ENCODE measurements at regions not wholly inside any gene's neighbourhood (a gene's known extent, or its start where the extent isn't known, plus 50 kb on each side); places are given as distances from the start of the nearest gene placed in this dataset.

DNA sequence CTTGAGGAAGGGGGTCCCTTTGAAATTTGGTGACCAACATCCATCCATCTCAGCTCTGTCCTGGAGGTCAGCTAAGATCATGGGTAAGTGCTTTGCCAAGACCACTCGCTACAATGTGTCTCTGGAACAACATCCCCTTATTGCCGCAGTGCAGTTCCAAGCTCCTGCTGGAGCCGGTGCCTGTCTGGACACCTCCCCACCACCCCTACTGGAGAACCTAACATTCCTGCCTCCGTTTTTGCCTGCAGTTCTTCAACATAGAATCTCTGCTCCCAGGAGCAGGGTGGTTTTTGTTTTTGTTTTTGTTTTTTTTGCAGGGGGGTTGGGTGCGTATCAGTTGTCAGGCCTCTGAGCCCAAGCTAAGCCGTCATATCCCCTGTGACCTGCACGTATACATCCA, 51.2 kb upstream of the FXYD4 start:
- no peaks in the 10 kb centered on the region for H3K9me3 Mint-ChIP-seq
- peaks cover 63% of the 10 kb centered on the region for H3K4me1 Mint-ChIP-seq
- TF ChIP-seq CTCF (IDR thresholded peaks at IDR 0.05) = no peak
- no peak overlapping the region for H3K4me3 Mint-ChIP-seq
- no peaks in the 10 kb centered on the region for H3K36me3 Mint-ChIP-seq (ENCODE audit: low read depth)
- peaks cover 14% of the 10 kb centered on the region for H3K27me3 Mint-ChIP-seq (ENCODE audit: low read depth, poor library complexity)
- no peak for DNase-seq
- H3K27ac Mint-ChIP-seq = no peak overlapping the region

- Mint-ChIP-seq H3K27me3 (ENCODE audit: low read depth, poor library complexity) (peaks cover 14% of the 10 kb centered on the region), H3K4me3 (no peak overlapping the region), H3K4me1 (peaks cover 72% of the 10 kb centered on the region), H3K9me3 (no peaks in the 10 kb centered on the region), H3K36me3 (ENCODE audit: low read depth) (no peaks in the 10 kb centered on the region), H3K27ac (no peak overlapping the region)
- no peak for TF ChIP-seq CTCF (IDR thresholded peaks at IDR 0.05)
- no peak for DNase-seq
Observed at GRCh38 chr10:43318976-43319960, 52.2 kb upstream of the FXYD4 start.

GRCh38 chr10:43318456-43318855, 51.6 kb upstream of the RASGEF1A start:
- Mint-ChIP-seq H3K9me3 (no peaks in the 10 kb centered on the region), H3K4me1 (peaks cover 69% of the 10 kb centered on the region), H3K36me3 (ENCODE audit: low read depth) (no peaks in the 10 kb centered on the region), H3K27me3 (ENCODE audit: low read depth, poor library complexity) (peaks cover 11% of the 10 kb centered on the region), H3K27ac (no peak overlapping the region), H3K4me3 (no peak overlapping the region)
- no peak for TF ChIP-seq CTCF (IDR thresholded peaks at IDR 0.05)
- no peak for DNase-seq

DNA sequence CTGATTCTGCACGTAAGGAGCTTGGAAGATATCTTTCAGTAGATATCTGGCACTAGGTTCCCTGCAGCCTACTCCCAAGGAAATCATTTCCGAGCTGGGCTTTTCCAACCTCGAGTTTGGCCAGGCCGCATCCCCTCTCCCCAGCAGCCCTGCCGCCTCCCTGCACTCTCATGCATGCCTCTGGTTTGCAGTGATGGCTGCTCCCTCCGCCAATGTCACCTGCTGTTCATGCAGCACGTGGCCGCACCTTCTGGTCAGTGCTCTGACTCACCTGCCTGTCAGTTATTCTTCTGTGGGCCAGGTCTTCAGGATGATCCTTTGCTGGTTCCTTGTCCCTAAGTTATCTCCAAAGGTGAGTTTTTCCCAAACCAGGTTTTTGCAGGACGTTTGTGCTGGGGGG, 50.6 kb upstream of the RASGEF1A start:
- no peak overlapping the region for H3K27ac Mint-ChIP-seq

GRCh38 chr10:43316988-43317387, 50.1 kb upstream of the RASGEF1A start:
- no peak for TF ChIP-seq CTCF (IDR thresholded peaks at IDR 0.05)
- no peak overlapping the region for H3K27ac Mint-ChIP-seq
- no peak overlapping the region for H3K4me3 Mint-ChIP-seq
- H3K4me1 Mint-ChIP-seq = peaks cover 55% of the 10 kb centered on the region
- H3K27me3 Mint-ChIP-seq (ENCODE audit: low read depth, poor library complexity) = peaks cover 11% of the 10 kb centered on the region
- no peaks in the 10 kb centered on the region for H3K36me3 Mint-ChIP-seq (ENCODE audit: low read depth)
- DNase-seq = no peak
- H3K9me3 Mint-ChIP-seq = no peaks in the 10 kb centered on the region

More for the DNA sequence above, 50.6 kb upstream of the RASGEF1A start:
- Mint-ChIP-seq H3K4me1 (peaks cover 59% of the 10 kb centered on the region), H3K36me3 (ENCODE audit: low read depth) (no peaks in the 10 kb centered on the region), H3K27me3 (ENCODE audit: low read depth, poor library complexity) (peaks cover 11% of the 10 kb centered on the region), H3K9me3 (no peaks in the 10 kb centered on the region), H3K4me3 (no peak overlapping the region)
- no peak for DNase-seq
- TF ChIP-seq CTCF (IDR thresholded peaks at IDR 0.05) = no peak
